ENCODE measurements at regions not wholly inside any gene's neighbourhood (a gene's known extent, or its start where the extent isn't known, plus 50 kb on each side); places are given as distances from the start of the nearest gene placed in this dataset.

- Histone ChIP-seq H2BK20ac (ENCODE audit: low read depth, low read length, poor library complexity, severe bottlenecking) (no peak overlapping the region), H2BK120ac (ENCODE audit: low read depth, low read length, poor library complexity, severe bottlenecking) (no peak overlapping the region), H3K14ac (ENCODE audit: insufficient read depth, low read length) (no peak overlapping the region), H3K79me2 (ENCODE audit: insufficient read depth, low read length) (no peaks in the 10 kb centered on the region), H3K27me3 (ENCODE audit: insufficient read depth, low read length) (no peaks in the 10 kb centered on the region), H3K9me3 (ENCODE audit: control insufficient read depth, low read depth, low read length) (no peaks in the 10 kb centered on the region), H4K8ac (replicated peaks; ENCODE audit: insufficient read length, low read depth, low read length) (no peak overlapping the region), H3K4ac (ENCODE audit: low read depth, low read length) (no peak overlapping the region), H4K20me1 (ENCODE audit: control insufficient read depth, insufficient read depth, insufficient read length) (no peaks in the 10 kb centered on the region), H2AFZ (ENCODE audit: low read length) (no peak overlapping the region), H3K79me1 (ENCODE audit: insufficient read depth, low read depth, low read length, poor library complexity, severe bottlenecking) (no peaks in the 10 kb centered on the region), H3K18ac (ENCODE audit: insufficient read length, low read depth, low read length) (no peak overlapping the region), H3K23me2 (ENCODE audit: insufficient read length, low read depth, low read length, poor library complexity, severe bottlenecking) (peaks cover 6% of the 10 kb centered on the region), H4K91ac (ENCODE audit: insufficient read length, low read depth, low read length) (no peak overlapping the region), H2BK15ac (ENCODE audit: low read depth, low read length) (no peak overlapping the region), H2AK5ac (ENCODE audit: insufficient read length, low read length) (no peak overlapping the region), H4K5ac (ENCODE audit: insufficient read length, low read depth, low read length) (no peak overlapping the region), H3K23ac (ENCODE audit: insufficient read length, low read depth, low read length) (no peak overlapping the region), H3K4me1 (ENCODE audit: insufficient read depth, low read length) (peaks cover 5% of the 10 kb centered on the region; the same call in 1 of the 2 replicates), H3K56ac (ENCODE audit: insufficient read length, low read depth, low read length) (no peak overlapping the region), H3K27ac (ENCODE audit: insufficient read length, low read depth, low read length) (no peak overlapping the region), H2BK12ac (ENCODE audit: insufficient read length, low read depth, low read length) (no peak overlapping the region), H3K4me2 (ENCODE audit: insufficient read depth, insufficient read length, low read length) (no peak overlapping the region), H2BK5ac (ENCODE audit: insufficient read length, low read length) (no peak overlapping the region), H3T11ph (ENCODE audit: low read length) (no peak overlapping the region), H3K9ac (ENCODE audit: extremely low read depth, insufficient read length, low read length) (no peak overlapping the region)
- Mint-ChIP-seq H3K4me1 (peaks cover 22 to 24% of the 10 kb centered on the region in 2 experiments), H3K27me3 (ENCODE audit: low read depth) (no peaks in the 10 kb centered on the region; the same call in 1 of the 2 replicates), H3K36me3 (ENCODE audit: insufficient read depth in 1 of 3, low read depth in 3 of 3) (no peaks in the 10 kb centered on the region), H3K4me3 (no peak overlapping the region), H3K9me3 (no peaks in the 10 kb centered on the region), H3K27ac (no peak overlapping the region; a peak in 1 of 7 replicates)
- DNase-seq, result no peak
- no peak for TF ChIP-seq CTCF (conservative IDR thresholded peaks at IDR 0.05)
- no CpG with 5 or more reads among the region's 7 CpGs for whole genome bisulfite sequencing (ENCODE audit: extremely low coverage, insufficient read length, low lambda C conversion rate)
These were observed 59.3 kb upstream of the BCO1 start for GRCh38 chr16:81179219-81179618.

Data from H9 (cell line).